ENCODE measurements at regions not wholly inside any gene's neighbourhood (a gene's known extent, or its start where the extent isn't known, plus 50 kb on each side); places are given as distances from the start of the nearest gene placed in this dataset.

GRCh38 chr13:78015782-78016181 lies 97.2 kb upstream of the EDNRB start (continued):
- TF ChIP-seq ZNF114 (CRISPR knock-in tag; IDR thresholded peaks at IDR 0.05) (no peak), POLR2AphosphoS5 (IDR thresholded peaks at IDR 0.05; ENCODE audit: low read depth) (no peak), JUNB (IDR thresholded peaks at IDR 0.05; ENCODE audit: unreplicated experiment) (no peak), STAT1 (IDR thresholded peaks at IDR 0.05; ENCODE audit: unreplicated experiment) (no peak), ETS1 (IDR thresholded peaks at IDR 0.05) (no peak), CREB1 (CRISPR knock-in tag; IDR thresholded peaks at IDR 0.05; ENCODE audit: low read depth) (no peak), NANOG (IDR thresholded peaks at IDR 0.05; ENCODE audit: borderline replicate concordance) (no peak), CTCF (conservative IDR thresholded peaks at IDR 0.05; ENCODE audit: low read depth in 2 of 2) (no peak), EZH2 (IDR thresholded peaks at IDR 0.05; ENCODE audit: low read depth, unreplicated experiment) (no peak)

- H3K27ac Mint-ChIP-seq = no peak overlapping the region
- peaks cover 12% of the 10 kb centered on the region for H3K9me3 Mint-ChIP-seq
- Histone ChIP-seq H3K4me1 (ENCODE audit: insufficient read depth) (peaks cover 14% of the 10 kb centered on the region), H3K4me3 (no peak overlapping the region), H2AFZ (no peak overlapping the region), H3K27me3 (ENCODE audit: insufficient read depth) (no peaks in the 10 kb centered on the region), H3K79me2 (replicated peaks; ENCODE audit: insufficient read depth) (no peaks in the 10 kb centered on the region), H3K36me3 (ENCODE audit: insufficient read depth) (no peaks in the 10 kb centered on the region), H3F3A (replicated peaks; ENCODE audit: low read depth) (no peaks in the 10 kb centered on the region), H3K4me2 (no peak overlapping the region), H3K27ac (ENCODE audit: low read depth) (no peak overlapping the region), H4K20me1 (replicated peaks; ENCODE audit: insufficient read depth) (no peaks in the 10 kb centered on the region), H3K9me2 (ENCODE audit: insufficient read depth) (peaks cover 12% of the 10 kb centered on the region; the same call in 1 of the 2 replicates)
- DNase-seq (ENCODE audit: low spot score) (no peak), ATAC-seq (no peak)
- H3K36me3 Mint-ChIP-seq (ENCODE audit: low read depth) = peaks cover 10% of the 10 kb centered on the region
- no peak overlapping the region for H3K4me3 Mint-ChIP-seq
- TF ChIP-seq CTCF (conservative IDR thresholded peaks at IDR 0.05; ENCODE audit: low read depth in 2 of 2) (peak in 1 of 2 experiments; percentile 44; a peak in 2 of 4 replicates), EZH2phosphoT487 (IDR thresholded peaks at IDR 0.05; ENCODE audit: unreplicated experiment) (no peak)
- H3K4me1 Mint-ChIP-seq = peaks cover 12% of the 10 kb centered on the region
- no peaks in the 10 kb centered on the region for H3K27me3 Mint-ChIP-seq (ENCODE audit: insufficient read depth, low read depth, poor library complexity)
Observed at GRCh38 chr13:78012046-78012445, 93.4 kb upstream of the EDNRB start.

All from GM23338 (cell line).